ENCODE measurements at regions not wholly inside any gene's neighbourhood (a gene's known extent, or its start where the extent isn't known, plus 50 kb on each side); places are given as distances from the start of the nearest gene placed in this dataset.

DNA sequence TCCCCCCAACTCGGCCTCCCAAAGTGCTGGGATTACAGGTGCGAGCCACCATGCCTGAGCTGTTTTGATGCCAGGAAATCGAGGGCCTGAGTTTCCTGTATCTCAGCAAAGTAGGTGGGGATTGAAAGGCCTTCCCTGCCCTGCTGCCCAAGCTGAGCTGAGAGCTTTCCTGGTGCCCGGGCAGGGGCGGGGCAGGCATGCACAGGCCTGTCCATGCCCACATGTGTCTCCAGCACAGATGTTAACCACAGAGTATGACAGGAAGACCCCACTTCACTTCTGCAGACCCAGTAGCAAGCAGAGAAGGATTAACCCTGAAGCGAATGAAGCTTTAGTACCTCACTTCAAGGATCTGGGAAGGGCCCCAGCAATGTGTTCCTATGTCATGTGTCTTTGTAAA is 66.0 kb downstream of the GPR6 start:
- H3K4me1 ChIP-seq, result peaks cover 12% of the 10 kb centered on the region
- H3K27ac ChIP-seq, result no peak overlapping the region
- DNase-seq (ENCODE audit: extremely low spot score in 2 of 2), result peak; percentile 52 to 58
- H3K9me3 ChIP-seq, result peaks cover 6% of the 10 kb centered on the region
- TF ChIP-seq POLR2A (IDR thresholded peaks at IDR 0.05) (no peak), POLR2AphosphoS5 (IDR thresholded peaks at IDR 0.05; ENCODE audit: insufficient read depth in 1 of 2, low read depth in 1 of 2) (no peak)
- TF ChIP-seq, protein P1, sequence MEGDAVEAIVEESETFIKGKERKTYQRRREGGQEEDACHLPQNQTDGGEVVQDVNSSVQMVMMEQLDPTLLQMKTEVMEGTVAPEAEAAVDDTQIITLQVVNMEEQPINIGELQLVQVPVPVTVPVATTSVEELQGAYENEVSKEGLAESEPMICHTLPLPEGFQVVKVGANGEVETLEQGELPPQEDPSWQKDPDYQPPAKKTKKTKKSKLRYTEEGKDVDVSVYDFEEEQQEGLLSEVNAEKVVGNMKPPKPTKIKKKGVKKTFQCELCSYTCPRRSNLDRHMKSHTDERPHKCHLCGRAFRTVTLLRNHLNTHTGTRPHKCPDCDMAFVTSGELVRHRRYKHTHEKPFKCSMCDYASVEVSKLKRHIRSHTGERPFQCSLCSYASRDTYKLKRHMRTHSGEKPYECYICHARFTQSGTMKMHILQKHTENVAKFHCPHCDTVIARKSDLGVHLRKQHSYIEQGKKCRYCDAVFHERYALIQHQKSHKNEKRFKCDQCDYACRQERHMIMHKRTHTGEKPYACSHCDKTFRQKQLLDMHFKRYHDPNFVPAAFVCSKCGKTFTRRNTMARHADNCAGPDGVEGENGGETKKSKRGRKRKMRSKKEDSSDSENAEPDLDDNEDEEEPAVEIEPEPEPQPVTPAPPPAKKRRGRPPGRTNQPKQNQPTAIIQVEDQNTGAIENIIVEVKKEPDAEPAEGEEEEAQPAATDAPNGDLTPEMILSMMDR (IDR thresholded peaks at IDR 0.05), result no peak
- intact Hi-C loops (cut with DNase I), result loop anchor here (10.0 kb wide), 1 partner anchor 351 kb away; no protein-coding TSS in a partner anchor
- H3K4me3 ChIP-seq, result no peak overlapping the region
- no peaks in the 10 kb centered on the region for H3K27me3 ChIP-seq
- no peaks in the 10 kb centered on the region for H3K36me3 ChIP-seq

DNA sequence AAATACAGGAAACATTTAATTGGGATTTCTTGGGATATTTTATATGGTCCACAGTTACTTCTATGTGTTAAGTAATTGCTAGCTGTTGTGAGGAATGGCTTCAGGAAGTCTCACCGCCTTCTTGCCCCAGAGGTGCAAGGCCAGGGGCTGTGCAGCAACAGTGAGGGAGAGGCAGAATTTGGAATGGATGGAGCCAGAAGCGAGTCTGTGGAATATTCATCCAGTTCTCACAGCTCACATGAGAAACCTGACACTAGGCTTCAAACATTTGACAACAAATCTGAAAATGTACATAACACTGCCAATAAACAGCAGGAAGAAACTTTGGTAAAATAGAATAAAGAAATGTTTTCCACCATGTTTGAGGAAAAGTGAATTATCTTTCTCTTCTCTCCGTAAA is 66.5 kb downstream of the GPR6 start:
- no peaks in the 10 kb centered on the region for H3K36me3 ChIP-seq
- no peak for DNase-seq (ENCODE audit: extremely low spot score in 2 of 2)
- H3K9me3 ChIP-seq, result peaks cover 6% of the 10 kb centered on the region
- peaks cover 12% of the 10 kb centered on the region for H3K4me1 ChIP-seq
- no peak overlapping the region for H3K4me3 ChIP-seq
- H3K27ac ChIP-seq, result no peak overlapping the region
- intact Hi-C loops (cut with DNase I), result loop anchor here (10.0 kb wide), 1 partner anchor 350 kb away; no protein-coding TSS in a partner anchor
- no peaks in the 10 kb centered on the region for H3K27me3 ChIP-seq
- TF ChIP-seq, protein P1 (IDR thresholded peaks at IDR 0.05), result no peak
- TF ChIP-seq POLR2AphosphoS5 (IDR thresholded peaks at IDR 0.05; ENCODE audit: insufficient read depth in 1 of 2, low read depth in 1 of 2) (no peak), POLR2A (IDR thresholded peaks at IDR 0.05) (no peak)

DNA sequence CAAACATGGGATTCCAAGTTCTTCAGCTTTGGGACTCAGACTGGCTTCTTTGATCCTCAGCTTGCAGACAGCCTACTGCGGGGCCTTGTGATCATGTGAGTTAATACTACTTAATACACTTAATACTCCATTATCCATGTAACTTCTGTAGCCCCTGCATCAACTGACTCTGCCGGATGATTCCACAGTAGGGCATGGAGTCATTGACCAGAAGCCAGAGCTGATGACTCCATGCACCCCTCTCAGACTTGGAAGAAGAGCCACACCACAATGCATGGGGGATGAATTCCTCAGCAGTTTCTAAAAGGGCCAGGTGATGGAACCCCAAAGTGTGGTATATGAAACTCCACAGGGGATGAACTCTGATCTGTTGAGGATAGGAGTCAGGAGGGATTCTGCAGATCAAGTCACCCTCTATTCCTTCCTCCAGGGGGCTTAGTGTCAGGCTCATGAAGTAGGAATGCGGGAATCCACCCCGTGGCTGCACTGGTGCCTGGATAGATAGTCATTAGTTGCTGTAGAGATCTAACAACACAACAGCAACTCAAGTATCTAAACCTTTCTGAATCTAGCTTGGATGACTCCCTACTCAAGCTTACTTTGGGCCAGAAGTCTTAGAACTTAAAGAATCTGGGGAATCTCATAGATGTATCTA is 70.2 kb downstream of the GPR6 start:
- intact Hi-C loops (cut with DNase I), result loop anchor here (10.0 kb wide), 1 partner anchor 346 kb away; no protein-coding TSS in a partner anchor
- no peak for TF ChIP-seq POLR2A (IDR thresholded peaks at IDR 0.05)
- no peak for TF ChIP-seq POLR2AphosphoS5 (IDR thresholded peaks at IDR 0.05; ENCODE audit: insufficient read depth in 1 of 2, low read depth in 1 of 2)
- TF ChIP-seq, protein P1 (IDR thresholded peaks at IDR 0.05), result no peak
- H3K36me3 ChIP-seq, result no peaks in the 10 kb centered on the region
- H3K27ac ChIP-seq, result no peak overlapping the region
- peak; percentile 44 to 61 for DNase-seq (ENCODE audit: extremely low spot score in 2 of 2)
- peaks cover 6% of the 10 kb centered on the region for H3K9me3 ChIP-seq
- no peak overlapping the region for H3K4me3 ChIP-seq
- H3K27me3 ChIP-seq, result no peaks in the 10 kb centered on the region
- H3K4me1 ChIP-seq, result peaks cover 5% of the 10 kb centered on the region

DNA sequence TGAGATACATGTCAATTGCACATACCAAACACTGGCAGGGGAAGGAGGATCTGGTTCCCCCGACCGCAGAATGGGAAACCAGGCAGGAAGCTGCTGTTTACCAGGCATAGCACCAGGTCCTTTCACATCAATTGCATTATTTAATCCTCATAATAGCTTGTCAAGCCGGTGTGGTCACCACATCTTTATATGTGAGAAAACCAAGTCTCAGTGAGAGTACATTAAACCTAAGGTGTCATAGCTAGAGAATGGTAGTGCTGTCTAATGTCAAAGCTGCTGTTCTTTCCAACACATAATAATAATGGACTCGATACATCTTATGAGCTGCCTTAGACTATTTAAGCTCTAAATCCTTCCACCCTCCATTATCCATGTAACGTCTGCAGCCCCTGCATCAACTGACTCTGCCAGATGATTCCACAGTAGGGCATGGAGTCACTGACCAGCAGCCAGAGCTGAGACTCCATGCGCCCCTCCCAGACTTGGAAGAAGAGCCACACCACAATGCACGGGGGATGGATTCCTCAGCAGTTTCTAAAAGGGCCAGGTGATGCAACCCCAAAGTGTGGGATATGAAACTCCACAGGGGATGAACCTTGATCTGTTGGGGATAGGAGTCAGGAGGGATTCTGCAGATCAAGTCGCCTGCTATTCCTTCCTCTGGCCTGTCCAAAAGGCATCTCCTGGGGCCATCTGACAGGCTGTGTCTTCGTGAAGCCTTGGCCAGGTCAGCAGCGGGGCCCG is 71.8 kb downstream of the GPR6 start:
- Histone ChIP-seq H3K27me3 (no peaks in the 10 kb centered on the region), H3K4me1 (peaks cover 8% of the 10 kb centered on the region), H3K4me3 (no peak overlapping the region), H3K9me3 (peaks cover 6% of the 10 kb centered on the region), H3K27ac (no peak overlapping the region), H3K36me3 (no peaks in the 10 kb centered on the region)
- intact Hi-C loops (cut with DNase I), result loop anchor here (10.0 kb wide), 1 partner anchor 345 kb away; no protein-coding TSS in a partner anchor
- no peak for TF ChIP-seq POLR2AphosphoS5 (IDR thresholded peaks at IDR 0.05; ENCODE audit: insufficient read depth in 1 of 2, low read depth in 1 of 2)
- no peak for TF ChIP-seq POLR2A (IDR thresholded peaks at IDR 0.05)
- TF ChIP-seq, protein P1 (IDR thresholded peaks at IDR 0.05), result no peak
- DNase-seq (ENCODE audit: extremely low spot score in 2 of 2), result peak; percentile 43 to 54

All from vagina (tissue), 2 donors.